Pons (tissue), 1 donor: ENCODE measurements at regions not wholly inside any gene's neighbourhood (a gene's known extent, or its start where the extent isn't known, plus 50 kb on each side); places are given as distances from the start of the nearest gene placed in this dataset.
"Not testable (repeated sequence)": the region's sequence is repeated elsewhere in the genome, so short reads cannot be mapped to it uniquely, and the experiment has no call there.

Source experiments
- DNase-seq: peaks from one replicate; pipeline ENCODE4 v3.0.0-alpha.2; 2016; ENCODE audit warnings: low spot score

DNA sequence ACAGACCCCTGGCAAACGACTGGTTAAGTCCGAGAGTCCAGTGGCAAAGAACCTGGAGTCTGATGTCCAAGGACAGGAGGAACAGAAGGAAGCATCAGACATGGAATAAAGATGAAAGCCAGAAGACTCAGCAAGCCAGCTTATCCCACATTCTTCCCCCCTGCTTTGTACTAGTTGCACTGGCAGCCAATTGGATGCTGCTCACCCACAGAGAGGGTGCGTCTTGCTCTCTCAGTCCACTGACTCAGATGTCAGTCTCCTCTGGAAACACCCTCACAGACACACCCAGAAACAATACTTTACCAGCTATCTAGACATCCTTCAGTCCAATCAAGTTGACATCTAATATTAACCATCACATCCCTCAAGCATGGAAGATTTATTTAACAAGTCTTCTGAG, 1265.8 kb upstream of the CNTN5 start:
- no peak for DNase-seq

DNA sequence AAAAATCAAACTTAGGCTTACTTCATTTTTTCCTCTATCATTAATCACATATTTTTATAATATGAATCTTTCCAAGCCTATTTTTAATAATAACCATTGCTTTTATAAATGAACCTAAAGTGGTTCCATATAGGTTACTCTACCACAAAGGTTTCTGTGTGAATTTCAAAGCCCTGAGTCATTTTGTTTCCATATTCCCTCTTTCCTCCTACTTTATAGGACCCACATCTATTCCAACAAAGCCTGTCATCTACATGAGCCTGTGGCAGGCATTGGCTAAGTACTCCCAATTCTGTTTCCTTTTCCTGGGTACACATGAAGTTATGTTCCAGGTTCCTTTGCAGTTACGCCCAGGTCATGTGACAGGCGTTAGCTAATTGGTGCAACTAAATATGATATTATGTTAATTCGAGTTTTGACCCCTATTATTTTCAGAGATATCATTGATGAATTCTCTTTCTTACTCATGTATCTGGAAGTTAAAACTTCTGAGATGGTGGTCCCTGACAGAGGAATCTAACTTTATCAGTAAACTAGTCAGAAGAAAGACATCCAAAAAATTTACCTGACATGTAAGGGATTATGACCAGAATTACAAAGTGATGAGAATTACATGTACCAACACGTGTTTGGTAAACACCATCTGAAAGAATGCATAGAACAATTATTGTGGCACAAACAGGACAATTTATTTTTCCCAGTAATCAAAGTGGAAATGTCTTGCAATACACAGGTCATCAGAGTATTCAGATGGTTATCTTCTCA, 1264.0 kb upstream of the CNTN5 start:
- no peak for DNase-seq

DNA sequence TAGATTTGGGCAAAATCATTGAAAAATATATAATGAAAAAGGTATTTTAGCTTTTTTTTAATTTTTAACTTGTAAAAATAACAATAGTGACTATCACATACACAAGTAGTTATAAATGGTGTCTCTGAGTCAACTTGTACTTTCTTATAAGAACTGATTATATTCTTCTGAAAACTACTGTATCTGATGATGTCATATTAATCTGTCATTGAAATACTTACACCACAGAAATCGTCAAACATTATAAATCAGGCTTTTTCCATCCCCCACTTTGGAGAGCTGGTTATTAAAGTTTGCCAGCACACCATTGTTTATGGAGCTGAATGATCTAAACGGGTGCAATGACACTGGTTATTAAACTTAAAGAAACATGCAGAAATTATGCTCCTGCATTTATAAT, 1259.6 kb upstream of the CNTN5 start:
- DNase-seq: no peak

DNA sequence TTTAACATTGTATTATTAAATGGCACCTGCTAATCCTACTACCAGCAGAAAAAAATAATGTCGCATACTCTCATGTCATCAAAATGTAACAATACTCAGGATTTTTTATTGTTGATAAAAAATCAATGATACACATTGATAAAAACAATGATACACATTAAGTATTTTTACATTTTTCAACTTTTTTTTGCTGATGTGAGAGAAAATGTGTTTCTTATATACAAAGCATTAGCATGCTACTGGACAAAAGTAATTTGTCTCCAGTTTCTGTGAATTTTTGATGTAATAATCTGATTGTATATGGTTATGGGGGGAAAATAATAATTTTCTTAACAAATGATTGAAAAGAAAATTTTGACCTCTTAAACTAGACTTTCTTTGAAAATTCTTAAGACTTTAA, 1256.6 kb upstream of the CNTN5 start:
- DNase-seq: no peak

DNA sequence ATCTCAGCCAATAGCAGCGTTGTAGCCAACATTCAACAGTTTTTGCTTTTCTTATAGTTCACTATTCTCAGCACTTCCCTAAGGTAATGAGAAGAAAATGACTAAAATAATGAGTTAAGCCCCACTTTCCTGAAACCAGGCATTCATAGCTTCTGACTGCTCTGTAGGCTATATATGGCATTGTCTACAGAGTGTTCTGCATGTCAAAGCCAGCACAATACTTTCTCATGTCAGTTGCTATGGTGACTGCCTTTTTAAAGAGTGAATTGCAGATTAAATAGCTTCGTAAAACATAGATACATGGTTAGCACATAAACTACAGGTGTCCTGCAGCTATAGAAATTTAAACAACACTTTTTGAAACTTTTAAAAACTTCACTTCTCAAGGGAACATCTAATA, 1256.1 kb upstream of the CNTN5 start:
- DNase-seq: no peak

DNA sequence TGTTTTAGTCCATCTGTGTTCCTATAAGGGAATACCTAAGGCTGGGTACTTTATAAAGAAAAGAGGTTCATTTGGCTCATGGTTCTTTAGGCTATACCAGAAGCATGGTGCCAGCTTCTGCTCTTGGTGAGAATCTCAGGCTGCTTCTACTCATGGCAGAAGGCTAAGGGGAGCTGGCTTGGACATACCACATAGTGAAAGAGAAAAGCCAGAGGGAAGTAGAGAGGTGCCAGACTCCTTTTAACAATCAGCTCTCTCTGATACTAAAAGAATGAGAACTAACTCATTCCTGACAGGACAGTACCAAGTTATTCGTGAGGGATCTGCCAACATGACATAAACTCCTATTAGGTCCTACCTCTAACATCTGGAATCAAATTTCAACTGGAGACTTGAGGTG, 1250.2 kb upstream of the CNTN5 start:
- DNase-seq: no peak

DNA sequence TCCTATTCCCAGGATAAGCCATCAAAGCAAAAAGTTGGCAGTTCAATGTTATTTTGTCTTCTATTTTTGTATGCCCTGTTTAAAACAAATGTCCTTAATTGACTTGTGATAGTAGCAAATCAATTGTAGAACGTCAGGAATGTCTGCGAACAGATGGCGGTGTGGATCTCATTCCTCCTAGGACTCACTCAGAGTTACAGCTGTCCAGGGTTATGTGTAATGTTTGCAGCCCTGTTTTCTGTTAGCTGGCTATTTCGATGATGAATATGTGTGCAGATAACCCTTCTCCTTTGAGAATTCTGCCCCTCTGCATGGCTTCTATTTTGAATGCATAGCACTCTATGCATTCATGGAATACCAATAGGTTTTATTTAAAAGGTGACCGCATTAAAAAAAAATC, 1248.0 kb upstream of the CNTN5 start:
- DNase-seq: no peak

DNA sequence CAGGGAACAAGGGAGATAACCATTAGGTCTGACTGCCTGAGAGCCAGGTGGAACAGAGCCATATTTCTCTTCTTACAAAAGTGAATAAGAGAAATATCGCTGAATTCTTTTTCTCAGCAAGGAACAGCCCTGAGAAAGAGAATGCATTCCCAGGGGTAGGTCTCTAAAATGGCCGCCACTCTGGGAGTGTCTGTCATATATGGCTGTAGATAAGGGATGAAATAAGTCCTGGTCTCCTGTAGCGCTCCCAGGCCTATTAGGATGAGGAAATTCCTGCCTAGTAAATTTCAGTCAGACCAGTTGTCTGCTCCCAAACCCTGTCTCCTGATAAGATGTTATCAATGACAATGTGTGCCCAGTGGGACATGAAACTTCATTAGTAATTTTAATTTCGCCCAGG, 1236.4 kb upstream of the CNTN5 start:
- DNase-seq: not testable (repeated sequence)

DNA sequence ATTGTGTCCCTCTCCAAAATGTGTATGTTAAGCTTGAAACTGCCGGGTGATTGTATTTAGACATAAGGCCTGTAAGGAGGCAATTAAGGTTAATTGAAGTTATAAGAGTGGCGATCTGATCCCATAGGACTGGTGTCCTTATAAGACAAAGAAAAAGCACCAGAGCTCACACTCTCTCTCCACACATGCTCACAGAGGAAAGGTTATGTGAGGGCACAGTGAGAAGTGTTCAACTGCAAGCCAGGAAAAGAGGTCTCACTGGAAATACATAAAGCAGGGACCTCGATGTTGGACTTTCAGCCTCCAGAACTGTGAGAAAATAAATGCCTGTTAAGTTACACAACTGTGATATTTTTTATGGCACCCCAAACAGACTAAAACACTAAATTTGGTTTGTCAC, 1233.8 kb upstream of the CNTN5 start:
- DNase-seq: no peak

DNA sequence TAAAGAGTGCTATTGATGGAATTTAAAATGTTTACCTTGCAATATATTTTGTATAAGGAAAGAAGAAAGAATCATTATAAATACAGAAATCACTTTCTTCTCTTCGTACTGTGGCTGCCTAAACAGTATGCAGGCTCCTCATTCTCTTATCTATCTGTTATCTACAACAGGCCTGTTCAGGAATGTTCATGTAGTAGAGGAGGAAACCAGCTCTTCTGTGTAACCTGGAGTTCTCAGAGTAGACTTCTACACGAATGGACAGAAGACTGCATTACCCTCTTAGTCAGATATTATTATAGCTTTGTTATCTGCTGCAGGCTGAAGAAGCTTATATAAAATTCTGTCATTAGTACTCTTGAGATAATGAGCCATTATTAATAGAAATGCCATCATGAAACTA, 1225.9 kb upstream of the CNTN5 start:
- DNase-seq: no peak

DNA sequence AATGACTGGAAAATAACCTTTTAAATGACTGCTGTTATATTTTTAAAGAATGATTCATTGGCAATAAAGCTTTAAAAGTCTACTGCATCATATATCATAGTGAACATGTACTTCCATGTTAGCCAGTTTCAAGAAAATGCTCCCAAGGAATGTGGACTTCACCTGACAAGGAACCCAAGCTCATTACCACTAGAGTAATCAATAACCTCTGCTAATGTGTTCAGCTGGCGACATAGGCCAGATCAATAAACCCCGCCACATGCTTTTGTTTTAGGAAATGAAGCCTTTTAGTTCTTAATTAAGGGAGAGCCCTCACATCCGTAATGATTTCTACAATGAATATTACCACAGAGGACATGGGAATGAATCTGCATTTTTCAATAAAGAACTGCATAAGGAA, 1219.9 kb upstream of the CNTN5 start:
- DNase-seq: no peak

DNA sequence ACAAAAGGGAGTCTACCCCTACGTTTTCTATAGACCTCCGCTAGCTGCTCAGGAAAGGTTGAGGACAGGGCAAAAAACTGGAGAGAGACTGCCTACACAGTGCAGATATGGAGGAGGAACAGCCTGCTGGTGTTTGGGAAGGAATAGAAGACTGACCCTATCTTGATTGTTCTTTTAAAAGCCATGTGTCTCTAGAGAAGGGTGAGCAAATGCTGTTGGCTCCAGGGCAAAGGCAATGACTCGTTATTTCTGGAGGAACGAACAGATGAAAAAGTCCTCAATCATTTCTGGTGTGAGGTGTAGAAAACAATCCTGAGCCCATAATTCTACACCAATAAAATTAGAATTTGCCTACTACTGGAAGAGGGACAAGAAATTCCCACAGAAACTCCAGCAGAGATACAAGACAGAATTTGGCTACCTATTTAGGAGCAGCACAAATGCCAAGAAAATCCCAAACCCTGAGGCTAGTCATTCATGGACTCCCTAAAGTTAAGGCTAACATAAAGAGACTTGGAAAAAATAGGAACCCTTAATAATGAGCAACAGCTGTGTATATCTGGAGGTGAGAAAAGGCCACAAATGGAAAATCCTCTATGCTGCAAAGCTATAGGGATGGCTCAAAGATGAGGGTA, 1206.3 kb upstream of the CNTN5 start:
- no peak for DNase-seq

DNA sequence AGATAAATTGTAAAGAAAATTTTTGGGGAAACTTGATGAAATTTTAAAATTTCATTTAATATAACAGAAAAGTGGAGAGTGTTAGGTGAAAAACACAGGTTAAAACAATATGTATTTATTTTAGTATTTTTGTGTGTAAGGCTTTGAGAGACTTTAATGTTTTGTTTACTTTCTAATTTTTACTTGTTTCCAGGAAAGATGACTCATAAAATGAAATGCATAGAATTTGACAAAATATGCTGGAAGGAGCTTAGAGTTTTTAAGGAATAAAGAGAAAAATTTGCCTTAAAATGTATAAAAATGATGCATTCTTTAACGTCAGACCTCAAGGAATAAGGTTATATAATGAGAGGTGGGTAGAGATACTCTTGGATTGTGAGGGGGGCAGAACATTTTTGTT, 1205.1 kb upstream of the CNTN5 start:
- DNase-seq: no peak

DNA sequence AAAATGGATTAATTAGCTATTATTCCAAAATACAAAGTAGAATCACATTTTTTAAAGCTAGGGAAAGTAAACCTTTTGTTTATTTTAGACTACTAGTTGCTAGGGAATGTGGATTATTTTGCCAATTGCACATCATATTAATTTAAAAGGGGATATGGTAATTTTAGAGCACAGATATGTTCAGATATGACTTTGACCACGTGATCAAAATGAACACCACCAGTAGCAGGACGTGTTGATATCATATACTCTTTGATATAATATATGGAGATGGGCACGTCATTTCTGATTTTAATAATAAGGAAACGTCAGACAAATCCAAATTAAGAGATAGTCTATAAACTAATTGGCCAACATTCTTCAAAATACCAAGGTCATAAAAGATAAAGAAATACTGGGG, 1188.3 kb upstream of the CNTN5 start:
- no peak for DNase-seq

DNA sequence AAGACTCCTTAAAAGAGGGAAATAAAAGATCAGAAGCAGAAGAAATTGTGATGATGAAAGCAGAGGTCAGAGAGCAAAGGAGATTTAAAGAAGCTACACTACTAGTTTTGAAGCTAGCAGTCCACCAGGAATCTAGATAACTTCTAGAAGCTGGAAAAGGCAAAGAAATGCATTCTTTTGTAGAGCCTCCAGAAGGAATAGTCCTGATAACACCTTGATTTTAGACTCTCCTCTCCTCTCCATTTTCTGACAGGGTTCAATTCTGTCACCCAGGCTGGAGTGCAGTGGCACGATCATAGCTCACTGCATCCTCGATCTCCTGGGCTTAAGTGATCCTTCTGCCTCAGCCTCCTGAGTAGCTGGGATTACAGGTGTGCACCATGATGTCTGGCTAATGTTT, 1187.3 kb upstream of the CNTN5 start:
- no peak for DNase-seq

DNA sequence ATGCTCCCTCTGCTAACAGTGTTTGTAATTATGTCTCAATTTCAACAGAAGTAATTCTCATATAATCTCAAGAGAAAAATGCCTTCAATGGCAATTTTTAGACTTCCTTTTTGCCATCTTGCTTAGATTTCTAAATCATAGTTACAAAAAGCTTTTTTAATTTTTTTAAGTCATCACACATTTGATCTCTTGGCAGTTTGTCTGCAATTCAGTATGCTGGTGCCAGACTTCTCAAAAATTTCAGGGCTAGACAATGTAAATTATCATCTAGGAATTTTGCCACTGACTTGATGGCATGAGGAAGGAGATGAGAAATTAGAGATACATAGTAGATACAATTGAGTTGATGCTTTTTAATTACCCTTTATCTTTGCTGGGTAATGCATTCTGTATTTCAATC, 1176.7 kb upstream of the CNTN5 start:
- no peak for DNase-seq

DNA sequence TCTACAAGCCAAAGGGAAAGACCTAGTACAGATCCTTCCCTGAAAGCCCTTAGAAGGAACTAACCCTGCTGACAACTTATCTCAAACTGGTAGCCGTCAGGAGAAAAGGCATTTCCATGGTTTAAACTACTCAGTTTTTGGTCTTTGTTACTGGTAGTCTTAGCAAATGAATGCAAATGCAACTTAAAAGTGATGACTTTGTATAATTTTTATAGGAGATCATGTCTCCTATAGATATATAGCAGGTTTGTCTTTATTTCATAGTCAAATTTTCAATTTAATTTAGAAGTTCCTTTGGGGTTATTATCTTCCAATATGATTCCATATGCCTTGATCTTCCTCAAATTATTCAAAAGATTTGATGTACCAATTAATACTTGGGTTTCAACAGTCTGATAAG, 1173.0 kb upstream of the CNTN5 start:
- DNase-seq: no peak

DNA sequence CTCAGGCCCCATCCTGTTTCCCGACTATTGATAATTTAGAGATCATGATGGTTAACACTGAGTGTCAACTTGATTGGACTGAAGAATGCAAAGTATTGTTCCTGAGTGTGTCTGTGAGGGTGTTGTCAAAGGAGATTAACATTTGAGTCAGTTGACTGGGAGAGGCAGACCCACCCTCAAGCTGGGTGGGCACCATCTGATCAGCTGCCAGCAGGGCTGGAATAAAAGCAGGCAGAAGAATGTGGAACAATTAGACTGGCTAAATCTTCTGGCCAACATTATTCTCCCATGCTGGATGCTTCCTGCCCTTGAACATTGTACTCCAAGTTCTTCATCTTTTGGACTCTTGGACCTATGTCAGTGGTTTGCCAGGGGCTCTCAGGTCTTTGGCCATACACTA, 1170.0 kb upstream of the CNTN5 start:
- no peak for DNase-seq

DNA sequence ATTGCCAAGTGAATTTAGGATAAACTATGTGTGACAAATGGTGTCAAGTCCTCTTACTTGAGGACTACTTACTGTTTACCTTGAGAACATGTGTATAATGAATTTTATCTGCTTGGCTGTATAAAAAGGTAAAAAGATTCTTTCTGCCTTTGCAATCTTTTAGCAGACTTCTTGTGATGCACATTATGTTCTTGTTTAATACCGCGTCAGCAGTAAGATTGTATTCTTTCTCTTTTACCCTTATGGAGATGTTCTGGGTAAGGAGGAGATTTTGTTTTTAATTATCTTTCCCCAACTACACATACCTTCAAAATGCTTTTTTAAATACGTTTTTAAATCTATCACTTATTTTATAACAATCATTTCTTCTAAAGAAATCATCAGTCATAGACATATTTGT, 1166.4 kb upstream of the CNTN5 start:
- DNase-seq: no peak

DNA sequence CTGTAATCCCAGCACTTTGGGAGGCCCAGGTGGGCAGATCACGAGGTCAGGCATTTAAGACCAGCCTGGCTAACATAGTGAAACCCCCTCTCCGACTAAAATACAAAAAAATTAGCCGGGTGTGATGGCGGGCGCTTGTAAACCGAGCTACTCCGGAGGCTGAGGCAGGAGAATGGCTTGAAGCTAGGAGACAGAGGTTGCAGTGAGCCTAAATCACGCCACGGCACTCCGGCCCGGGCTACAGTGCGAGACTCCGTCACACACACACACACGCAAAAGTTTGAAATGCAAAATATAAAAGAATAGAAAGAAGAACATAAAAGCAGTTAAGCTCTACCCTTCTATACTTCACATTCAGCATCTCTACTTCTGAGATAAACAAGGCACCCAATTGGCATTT, 1165.9 kb upstream of the CNTN5 start:
- DNase-seq: no peak

DNA sequence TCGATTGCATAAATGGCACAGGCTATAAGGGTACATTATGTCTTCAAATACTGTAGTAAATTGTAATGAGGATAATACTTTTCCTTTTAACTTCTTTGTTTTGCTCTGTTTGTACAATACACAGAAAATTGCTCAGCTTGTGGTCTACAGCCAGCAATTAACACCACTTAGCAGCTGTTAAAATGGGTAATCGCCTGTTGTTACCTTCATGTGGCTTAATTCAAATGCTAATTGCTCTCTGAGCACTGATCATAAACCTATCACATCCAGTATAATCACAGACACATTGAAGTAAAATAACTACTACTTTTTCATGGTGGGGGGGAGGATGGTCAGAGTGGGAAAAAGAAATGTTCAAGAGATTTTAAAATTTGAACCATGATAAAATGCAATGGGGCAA, 1164.1 kb upstream of the CNTN5 start:
- no peak for DNase-seq

DNA sequence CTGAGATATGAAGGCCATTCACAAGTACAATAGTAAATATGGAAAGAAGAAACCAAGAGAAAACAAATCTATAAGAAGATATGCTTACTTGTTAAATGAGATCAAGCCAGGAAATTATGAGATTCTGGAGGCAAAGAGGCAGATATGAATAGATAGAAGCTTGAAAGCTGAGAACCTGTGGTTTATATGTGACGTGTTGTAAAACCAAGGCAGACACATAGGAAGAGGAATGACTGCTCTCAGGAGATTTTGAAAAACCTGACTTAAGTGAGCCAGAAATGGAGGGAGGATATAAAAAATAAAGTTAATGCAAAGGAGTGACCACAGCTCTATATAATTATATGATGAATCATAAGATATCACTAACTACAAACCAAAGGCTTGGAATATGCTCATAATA, 1160.5 kb upstream of the CNTN5 start:
- no peak for DNase-seq

DNA sequence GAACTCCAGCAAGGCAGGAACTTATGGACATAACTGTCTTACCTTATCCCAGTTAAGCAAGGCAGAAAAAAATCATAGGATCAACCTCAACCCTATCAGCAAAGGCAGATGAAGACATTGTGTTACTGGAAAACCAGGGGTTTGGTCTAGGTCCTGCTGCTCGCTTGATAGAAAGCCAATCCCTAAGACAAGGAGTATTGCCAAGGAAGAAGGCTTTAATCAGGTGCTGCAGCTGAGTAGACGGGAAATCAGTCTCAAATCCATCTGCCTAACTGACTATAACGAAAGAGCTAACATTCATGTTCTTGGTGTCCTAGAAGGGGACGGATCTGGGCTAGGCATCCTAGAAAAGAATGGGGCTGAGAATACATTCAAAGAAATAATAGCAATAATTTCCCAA, 1158.7 kb upstream of the CNTN5 start:
- DNase-seq: no peak

DNA sequence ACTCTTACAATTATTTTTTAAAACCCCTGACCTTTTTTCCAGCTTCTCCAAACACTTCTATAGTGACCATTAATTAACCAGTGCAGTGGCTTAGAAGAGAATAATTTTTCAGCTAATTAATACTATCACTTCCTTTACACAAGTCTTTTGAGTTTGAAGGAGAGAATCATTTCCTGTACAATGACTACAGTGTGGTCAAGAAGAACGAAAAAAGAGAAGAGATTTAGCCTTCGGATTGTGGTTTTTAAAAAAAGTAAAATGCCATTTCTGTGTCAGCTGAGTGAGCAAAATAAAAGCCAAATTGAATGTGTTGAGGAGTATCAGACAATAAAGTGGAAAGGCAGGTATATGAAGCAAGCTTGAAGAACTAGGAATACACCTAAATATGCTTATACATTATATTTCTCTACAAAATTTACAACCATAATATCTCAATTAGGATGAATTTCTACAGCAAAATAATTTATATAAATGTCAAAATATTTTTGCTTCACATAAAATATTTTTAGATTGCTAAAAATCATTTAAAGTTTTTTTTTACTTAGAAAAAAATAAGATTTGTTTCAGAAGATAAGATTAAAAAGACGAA, 1155.2 kb upstream of the CNTN5 start:
- no peak for DNase-seq
